HEK293 (cell line): ENCODE measurements at regions not wholly inside any gene's neighbourhood (a gene's known extent, or its start where the extent isn't known, plus 50 kb on each side); places are given as distances from the start of the nearest gene placed in this dataset.

ENCODE experiments used
- CTCF ChIA-PET: fragments of 350-600 bp; formaldehyde crosslinking; extraction: SDS; loops from one replicate; lab custom pipeline; 2021; ENCODE audit warnings: antibody characterized with exemption; lab: Yijun Ruan, JAX
- POLR2A ChIA-PET: fragments of 300-600 bp; formaldehyde crosslinking; extraction: SDS; loops from one replicate; lab custom pipeline; 2020; ENCODE audit warnings: antibody characterized with exemption, inconsistent platforms; lab: Yijun Ruan, JAX
- H3K27ac ChIP-seq: fragments of 200-500 bp; sonication (Bioruptor generic); 2 replicates; pipeline ENCODE4 v1.5.1; 2014; ENCODE audit warnings: low read depth, low read length, control low read depth, inconsistent platforms; ENCODE audit errors: extremely low read depth
- H3K36me3 ChIP-seq, 2 experiments: fragments of 200-500 bp in 1 of 2; sonication (Bioruptor generic) in 1 of 2; 1 replicate in 1 of 2; 2 replicates in 1 of 2; pipeline ENCODE4 v1.5.1; 2014 to 2017; ENCODE audit warnings: inconsistent platforms in 2 of 2, low read length in 2 of 2; ENCODE audit not compliant: control insufficient read depth in 2 of 2, insufficient read depth in 1 of 2
- H3K4me1 ChIP-seq: fragments of 200-500 bp; sonication (Bioruptor generic); 2 replicates; pipeline ENCODE4 v1.5.1; 2014; ENCODE audit warnings: mild to moderate bottlenecking, low read length, inconsistent platforms; ENCODE audit not compliant: control insufficient read depth, insufficient read depth
- H3K4me3 ChIP-seq: 2 replicates; pipeline ENCODE4 v1.5.1; 2011; ENCODE audit warnings: low read depth, mild to moderate bottlenecking, control low read depth, low read length, moderate library complexity
- H3K9me3 ChIP-seq: fragments of 200-500 bp; sonication (Bioruptor generic); 2 replicates; pipeline ENCODE4 v1.5.1; 2014; ENCODE audit warnings: low read depth, low read length, inconsistent platforms; ENCODE audit not compliant: control insufficient read depth, insufficient read depth
- EGR2 ChIP-seq: fragments of 450-650 bp; formaldehyde crosslinking; IDR thresholded peaks from 2 replicates; pipeline ENCODE4 v1.5.1; 2016; ENCODE audit warnings: low read depth, missing biosample characterization, missing genetic modification characterization
- HOXD13 ChIP-seq: sonication (generic); formaldehyde crosslinking; IDR thresholded peaks from 2 replicates; pipeline ENCODE4 v1.8.0; 2022; ENCODE audit warnings: missing genetic modification reagents, borderline replicate concordance
- OSR2 ChIP-seq: fragments of 450-650 bp; formaldehyde crosslinking; IDR thresholded peaks from 2 replicates; pipeline ENCODE4 v1.5.1; 2016; ENCODE audit warnings: missing biosample characterization, missing genetic modification characterization
- PRDM1 ChIP-seq: fragments of 450-650 bp; formaldehyde crosslinking; IDR thresholded peaks from 2 replicates; pipeline ENCODE4; 2016; ENCODE audit warnings: missing biosample characterization, missing genetic modification characterization
- SP3 ChIP-seq: fragments of 450-650 bp; formaldehyde crosslinking; IDR thresholded peaks from 2 replicates; pipeline ENCODE4 v1.5.1; 2016; ENCODE audit warnings: missing biosample characterization, missing genetic modification characterization
- ZNF2 ChIP-seq: fragments of 450-650 bp; formaldehyde crosslinking; IDR thresholded peaks from 2 replicates; pipeline ENCODE4 v1.5.1; 2016; ENCODE audit warnings: missing biosample characterization, missing genetic modification characterization
- ZNF302 ChIP-seq: fragments of 450-650 bp; formaldehyde crosslinking; IDR thresholded peaks from 2 replicates; pipeline ENCODE4 v1.5.1; 2016; ENCODE audit warnings: missing biosample characterization, missing genetic modification characterization, low read depth
- ZNF366 ChIP-seq: fragments of 450-650 bp; formaldehyde crosslinking; conservative IDR thresholded peaks from 2 replicates; pipeline ENCODE4 v1.5.1; 2016; ENCODE audit warnings: missing biosample characterization, missing genetic modification characterization
- ZNF660 ChIP-seq: fragments of 450-650 bp; IDR thresholded peaks from 2 replicates; pipeline ENCODE4 v1.5.1; 2018; ENCODE audit warnings: missing biosample characterization, mild to moderate bottlenecking, missing genetic modification characterization
- ZNF664 ChIP-seq: fragments of 450-650 bp; formaldehyde crosslinking; IDR thresholded peaks from 2 replicates; pipeline ENCODE4 v1.5.1; 2016; ENCODE audit warnings: missing biosample characterization, missing genetic modification characterization
- ZNF830 ChIP-seq: fragments of 450-650 bp; IDR thresholded peaks from 2 replicates; pipeline ENCODE4 v1.5.0; 2018; ENCODE audit warnings: missing biosample characterization, missing genetic modification characterization, low read depth, mild to moderate bottlenecking, moderate library complexity
- ZSCAN18 ChIP-seq: fragments of 450-650 bp; formaldehyde crosslinking; IDR thresholded peaks from 2 replicates; pipeline ENCODE4 v1.5.1; 2016; ENCODE audit warnings: missing biosample characterization, missing genetic modification characterization
- TF ChIP-seq, protein P1 (sequence below): fragments of 450-650 bp; formaldehyde crosslinking; IDR thresholded peaks from 2 replicates; pipeline ENCODE4 v1.5.1; 2016; ENCODE audit warnings: missing biosample characterization, missing genetic modification characterization
- TF ChIP-seq, protein P2 (sequence below): fragments of 450-650 bp; formaldehyde crosslinking; IDR thresholded peaks from 2 replicates; pipeline ENCODE4 v1.5.1; 2016; ENCODE audit warnings: missing biosample characterization, missing genetic modification characterization
- TF ChIP-seq, protein P3 (sequence below): fragments of 450-650 bp; formaldehyde crosslinking; IDR thresholded peaks from 2 replicates; pipeline ENCODE4 v1.5.1; 2016; ENCODE audit warnings: missing biosample characterization, missing genetic modification characterization
- TF ChIP-seq, protein P4 (sequence below): fragments of 450-650 bp; formaldehyde crosslinking; IDR thresholded peaks from 2 replicates; pipeline ENCODE4 v1.5.1; 2016; ENCODE audit warnings: missing biosample characterization, missing genetic modification characterization

GRCh38 chr5:111960476-111961215 lies 203.7 kb upstream of the NREP start:
- H3K9me3 ChIP-seq = no peaks in the 10 kb centered on the region
- ChIA-PET POLR2A (no interaction called here), CTCF (interaction anchor here (0.7 to 1.1 kb wide), 2 partner anchors 38 to 229 kb away, joined by 4 to 5 read pairs; no protein-coding TSS in a partner anchor)
- H3K36me3 ChIP-seq = no peaks in the 10 kb centered on the region
- H3K4me1 ChIP-seq = no peaks in the 10 kb centered on the region
- no peak overlapping the region for H3K4me3 ChIP-seq
- TF ChIP-seq EGR2 (tag by site-specific recombination) = no peak
- no peak for TF ChIP-seq OSR2 (tag by site-specific recombination)
- TF ChIP-seq ZSCAN18 (tag by site-specific recombination) = no peak
- no peak for TF ChIP-seq ZNF664
- TF ChIP-seq ZNF2 (tag by site-specific recombination) = no peak
- TF ChIP-seq, protein P1, sequence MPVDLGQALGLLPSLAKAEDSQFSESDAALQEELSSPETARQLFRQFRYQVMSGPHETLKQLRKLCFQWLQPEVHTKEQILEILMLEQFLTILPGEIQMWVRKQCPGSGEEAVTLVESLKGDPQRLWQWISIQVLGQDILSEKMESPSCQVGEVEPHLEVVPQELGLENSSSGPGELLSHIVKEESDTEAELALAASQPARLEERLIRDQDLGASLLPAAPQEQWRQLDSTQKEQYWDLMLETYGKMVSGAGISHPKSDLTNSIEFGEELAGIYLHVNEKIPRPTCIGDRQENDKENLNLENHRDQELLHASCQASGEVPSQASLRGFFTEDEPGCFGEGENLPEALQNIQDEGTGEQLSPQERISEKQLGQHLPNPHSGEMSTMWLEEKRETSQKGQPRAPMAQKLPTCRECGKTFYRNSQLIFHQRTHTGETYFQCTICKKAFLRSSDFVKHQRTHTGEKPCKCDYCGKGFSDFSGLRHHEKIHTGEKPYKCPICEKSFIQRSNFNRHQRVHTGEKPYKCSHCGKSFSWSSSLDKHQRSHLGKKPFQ (tag by site-specific recombination) = no peak
- TF ChIP-seq, protein P2, sequence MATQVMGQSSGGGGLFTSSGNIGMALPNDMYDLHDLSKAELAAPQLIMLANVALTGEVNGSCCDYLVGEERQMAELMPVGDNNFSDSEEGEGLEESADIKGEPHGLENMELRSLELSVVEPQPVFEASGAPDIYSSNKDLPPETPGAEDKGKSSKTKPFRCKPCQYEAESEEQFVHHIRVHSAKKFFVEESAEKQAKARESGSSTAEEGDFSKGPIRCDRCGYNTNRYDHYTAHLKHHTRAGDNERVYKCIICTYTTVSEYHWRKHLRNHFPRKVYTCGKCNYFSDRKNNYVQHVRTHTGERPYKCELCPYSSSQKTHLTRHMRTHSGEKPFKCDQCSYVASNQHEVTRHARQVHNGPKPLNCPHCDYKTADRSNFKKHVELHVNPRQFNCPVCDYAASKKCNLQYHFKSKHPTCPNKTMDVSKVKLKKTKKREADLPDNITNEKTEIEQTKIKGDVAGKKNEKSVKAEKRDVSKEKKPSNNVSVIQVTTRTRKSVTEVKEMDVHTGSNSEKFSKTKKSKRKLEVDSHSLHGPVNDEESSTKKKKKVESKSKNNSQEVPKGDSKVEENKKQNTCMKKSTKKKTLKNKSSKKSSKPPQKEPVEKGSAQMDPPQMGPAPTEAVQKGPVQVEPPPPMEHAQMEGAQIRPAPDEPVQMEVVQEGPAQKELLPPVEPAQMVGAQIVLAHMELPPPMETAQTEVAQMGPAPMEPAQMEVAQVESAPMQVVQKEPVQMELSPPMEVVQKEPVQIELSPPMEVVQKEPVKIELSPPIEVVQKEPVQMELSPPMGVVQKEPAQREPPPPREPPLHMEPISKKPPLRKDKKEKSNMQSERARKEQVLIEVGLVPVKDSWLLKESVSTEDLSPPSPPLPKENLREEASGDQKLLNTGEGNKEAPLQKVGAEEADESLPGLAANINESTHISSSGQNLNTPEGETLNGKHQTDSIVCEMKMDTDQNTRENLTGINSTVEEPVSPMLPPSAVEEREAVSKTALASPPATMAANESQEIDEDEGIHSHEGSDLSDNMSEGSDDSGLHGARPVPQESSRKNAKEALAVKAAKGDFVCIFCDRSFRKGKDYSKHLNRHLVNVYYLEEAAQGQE = no peak
- no peak for TF ChIP-seq ZNF830 (tag by site-specific recombination)
- TF ChIP-seq ZNF660 (tag by site-specific recombination) = no peak
- no peak overlapping the region for H3K27ac ChIP-seq

DNA sequence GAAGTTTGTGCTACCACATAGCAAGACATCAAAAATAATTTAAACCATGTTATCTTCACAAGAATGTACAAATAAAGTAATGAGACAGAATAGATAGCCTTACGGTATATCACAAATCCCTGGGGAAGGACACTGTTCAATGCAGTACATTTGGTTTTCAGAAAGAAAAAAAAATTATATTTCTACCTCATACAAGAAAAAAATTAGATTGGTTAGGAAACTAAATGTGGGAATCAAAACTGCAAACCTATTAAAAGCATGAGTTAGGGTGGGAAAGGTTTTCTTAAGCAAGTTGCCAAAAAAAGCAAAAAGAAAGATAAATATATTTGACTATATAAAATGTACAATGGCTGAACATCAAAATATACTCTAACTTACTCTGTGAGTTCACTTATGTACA lies 201.9 kb upstream of the NREP start:
- TF ChIP-seq HOXD13 (no peak), ZNF302 (tag by site-specific recombination) (no peak), ZNF366 (tag by site-specific recombination) (no peak), PRDM1 (tag by site-specific recombination) (no peak), SP3 (tag by site-specific recombination) (no peak)
- TF ChIP-seq, protein P3, sequence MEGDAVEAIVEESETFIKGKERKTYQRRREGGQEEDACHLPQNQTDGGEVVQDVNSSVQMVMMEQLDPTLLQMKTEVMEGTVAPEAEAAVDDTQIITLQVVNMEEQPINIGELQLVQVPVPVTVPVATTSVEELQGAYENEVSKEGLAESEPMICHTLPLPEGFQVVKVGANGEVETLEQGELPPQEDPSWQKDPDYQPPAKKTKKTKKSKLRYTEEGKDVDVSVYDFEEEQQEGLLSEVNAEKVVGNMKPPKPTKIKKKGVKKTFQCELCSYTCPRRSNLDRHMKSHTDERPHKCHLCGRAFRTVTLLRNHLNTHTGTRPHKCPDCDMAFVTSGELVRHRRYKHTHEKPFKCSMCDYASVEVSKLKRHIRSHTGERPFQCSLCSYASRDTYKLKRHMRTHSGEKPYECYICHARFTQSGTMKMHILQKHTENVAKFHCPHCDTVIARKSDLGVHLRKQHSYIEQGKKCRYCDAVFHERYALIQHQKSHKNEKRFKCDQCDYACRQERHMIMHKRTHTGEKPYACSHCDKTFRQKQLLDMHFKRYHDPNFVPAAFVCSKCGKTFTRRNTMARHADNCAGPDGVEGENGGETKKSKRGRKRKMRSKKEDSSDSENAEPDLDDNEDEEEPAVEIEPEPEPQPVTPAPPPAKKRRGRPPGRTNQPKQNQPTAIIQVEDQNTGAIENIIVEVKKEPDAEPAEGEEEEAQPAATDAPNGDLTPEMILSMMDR (tag by site-specific recombination) = no peak
- TF ChIP-seq, protein P4, sequence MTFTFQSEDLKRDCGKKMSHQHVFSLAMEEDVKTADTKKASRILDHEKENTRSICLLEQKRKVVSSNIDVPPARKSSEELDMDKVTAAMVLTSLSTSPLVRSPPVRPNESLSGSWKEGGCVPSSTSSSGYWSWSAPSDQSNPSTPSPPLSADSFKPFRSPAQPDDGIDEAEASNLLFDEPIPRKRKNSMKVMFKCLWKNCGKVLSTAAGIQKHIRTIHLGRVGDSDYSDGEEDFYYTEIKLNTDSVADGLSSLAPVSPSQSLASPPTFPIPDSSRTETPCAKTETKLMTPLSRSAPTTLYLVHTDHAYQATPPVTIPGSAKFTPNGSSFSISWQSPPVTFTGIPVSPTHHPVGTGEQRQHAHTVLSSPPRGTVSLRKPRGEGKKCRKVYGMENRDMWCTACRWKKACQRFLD (tag by site-specific recombination) = no peak
- ChIA-PET CTCF (interaction anchor here (0.6 kb wide), 1 partner anchor 13 kb away, joined by 5 read pairs; no protein-coding TSS in a partner anchor), POLR2A (no interaction called here)
- Histone ChIP-seq H3K4me3 (no peak overlapping the region), H3K36me3 (no peaks in the 10 kb centered on the region), H3K27ac (no peak overlapping the region), H3K9me3 (no peaks in the 10 kb centered on the region), H3K4me1 (no peaks in the 10 kb centered on the region)
